Fibroblast of lung (primary cell): ENCODE measurements at regions not wholly inside any gene's neighbourhood (a gene's known extent, or its start where the extent isn't known, plus 50 kb on each side); places are given as distances from the start of the nearest gene placed in this dataset.

Experiments used
- DNase-seq, 2 donors: peaks; one replicate each; pipeline versions ENCODE4 v3.0.0 to v3.0.0-alpha.2; 2010; ENCODE audit warnings: low read depth in 2 of 2
- H2AFZ ChIP-seq: 2 replicates; pipeline ENCODE4 v1.5.1; 2012; ENCODE audit warnings: low read length, control low read depth, inconsistent platforms
- H3K27ac ChIP-seq: 2 replicates; pipeline ENCODE4 v1.5.1; 2011; ENCODE audit warnings: low read length, control low read depth; ENCODE audit not compliant: insufficient read depth
- H3K27me3 ChIP-seq: 2 replicates; pipeline ENCODE4 v1.5.1; 2011; ENCODE audit warnings: mild to moderate bottlenecking, low read length; ENCODE audit not compliant: control insufficient read depth, insufficient read depth
- H3K36me3 ChIP-seq: 2 replicates; pipeline ENCODE4 v1.5.1; 2011; ENCODE audit warnings: low read length; ENCODE audit not compliant: control insufficient read depth, insufficient read depth
- H3K4me1 ChIP-seq: 2 replicates; pipeline ENCODE4 v1.5.1; 2011; ENCODE audit warnings: low read length; ENCODE audit not compliant: control insufficient read depth, insufficient read depth; ENCODE audit errors: extremely low read depth
- H3K4me2 ChIP-seq: 2 replicates; pipeline ENCODE4 v1.5.1; 2011; ENCODE audit warnings: low read length, control low read depth; ENCODE audit not compliant: insufficient read depth; ENCODE audit errors: extremely low read depth
- H3K4me3 ChIP-seq, 4 experiments: fragments of 200-600 bp in 1 of 4; sonication (generic) in 1 of 4; replicated peaks in 1 of 4; 2 replicates each; pipeline ENCODE4 v1.5.1; 2011 to 2016; ENCODE audit warnings: low read length in 4 of 4, low read depth in 3 of 4, mild to moderate bottlenecking in 3 of 4, control low read depth in 2 of 4, inconsistent platforms in 1 of 4, mixed read lengths in 1 of 4; ENCODE audit not compliant: insufficient read depth in 1 of 4; ENCODE audit errors: control extremely low read depth in 1 of 4
- H3K79me2 ChIP-seq: 2 replicates; pipeline ENCODE4 v1.5.1; 2012; ENCODE audit warnings: mild to moderate bottlenecking, low read length, inconsistent platforms; ENCODE audit not compliant: control insufficient read depth, insufficient read depth
- H3K9ac ChIP-seq: 2 replicates; pipeline ENCODE4 v1.5.1; 2011; ENCODE audit warnings: mild to moderate bottlenecking, low read length, control low read depth; ENCODE audit not compliant: insufficient read depth
- H3K9me3 ChIP-seq: 2 replicates; pipeline ENCODE4 v1.5.1; 2012; ENCODE audit warnings: low read depth, low read length; ENCODE audit not compliant: control insufficient read depth, insufficient read depth
- H4K20me1 ChIP-seq: 2 replicates; pipeline ENCODE4 v1.5.1; 2011; ENCODE audit warnings: low read length; ENCODE audit not compliant: control insufficient read depth, insufficient read depth; ENCODE audit errors: extremely low read depth
- EZH2 ChIP-seq: IDR thresholded peaks from 2 replicates; pipeline ENCODE4 v1.5.1; 2012; ENCODE audit warnings: low read length, control low read depth, mild to moderate bottlenecking; ENCODE audit errors: missing control alignments
- TF ChIP-seq, protein P1 (sequence below), 2 donors: IDR thresholded peaks in 1 of 2; conservative IDR thresholded peaks in 1 of 2; 1 replicate in 1 of 2; 2 replicates in 1 of 2; pipeline ENCODE4 v1.5.1; 2011 to 2012; ENCODE audit warnings: low read length in 2 of 2, control low read depth in 1 of 2, inconsistent platforms in 1 of 2, low read depth in 1 of 2, mild to moderate bottlenecking in 1 of 2

DNA sequence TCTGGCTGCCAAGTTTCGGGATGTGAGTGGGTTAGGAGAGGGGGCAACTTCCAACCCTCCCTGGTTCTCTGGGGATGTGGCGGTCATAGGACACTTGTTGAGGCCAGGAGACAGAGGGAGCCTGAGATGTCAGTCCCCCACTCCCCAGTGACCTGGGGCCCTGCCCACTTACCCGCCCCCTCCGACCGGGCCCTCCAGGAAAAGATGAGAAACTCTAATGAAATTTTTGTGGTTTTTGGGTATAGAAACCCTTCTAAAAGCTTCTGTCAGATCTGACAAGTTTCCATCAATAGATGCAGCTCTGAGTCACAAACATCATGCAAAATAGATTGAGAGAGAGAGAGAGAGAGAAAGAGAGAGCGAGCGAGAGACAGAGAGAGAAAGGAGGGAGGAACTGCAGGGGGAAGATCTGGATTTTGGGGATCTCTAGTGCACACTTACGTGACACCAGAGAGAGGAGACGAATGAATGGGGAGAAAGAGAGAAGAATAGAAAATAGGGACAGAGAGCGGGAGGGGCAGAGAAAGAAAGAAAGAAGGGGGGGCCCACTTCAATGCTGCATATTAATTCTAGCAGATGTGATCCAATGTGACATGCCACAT is 94.0 kb downstream of the PTPRS start:
- peaks cover 10% of the 10 kb centered on the region for H3K36me3 ChIP-seq
- H3K9me3 ChIP-seq: no peaks in the 10 kb centered on the region
- H3K4me1 ChIP-seq: no peaks in the 10 kb centered on the region
- H3K79me2 ChIP-seq: no peaks in the 10 kb centered on the region
- no peak overlapping the region for H2AFZ ChIP-seq
- H4K20me1 ChIP-seq: no peaks in the 10 kb centered on the region
- no peak overlapping the region for H3K27ac ChIP-seq
- TF ChIP-seq, protein P1, sequence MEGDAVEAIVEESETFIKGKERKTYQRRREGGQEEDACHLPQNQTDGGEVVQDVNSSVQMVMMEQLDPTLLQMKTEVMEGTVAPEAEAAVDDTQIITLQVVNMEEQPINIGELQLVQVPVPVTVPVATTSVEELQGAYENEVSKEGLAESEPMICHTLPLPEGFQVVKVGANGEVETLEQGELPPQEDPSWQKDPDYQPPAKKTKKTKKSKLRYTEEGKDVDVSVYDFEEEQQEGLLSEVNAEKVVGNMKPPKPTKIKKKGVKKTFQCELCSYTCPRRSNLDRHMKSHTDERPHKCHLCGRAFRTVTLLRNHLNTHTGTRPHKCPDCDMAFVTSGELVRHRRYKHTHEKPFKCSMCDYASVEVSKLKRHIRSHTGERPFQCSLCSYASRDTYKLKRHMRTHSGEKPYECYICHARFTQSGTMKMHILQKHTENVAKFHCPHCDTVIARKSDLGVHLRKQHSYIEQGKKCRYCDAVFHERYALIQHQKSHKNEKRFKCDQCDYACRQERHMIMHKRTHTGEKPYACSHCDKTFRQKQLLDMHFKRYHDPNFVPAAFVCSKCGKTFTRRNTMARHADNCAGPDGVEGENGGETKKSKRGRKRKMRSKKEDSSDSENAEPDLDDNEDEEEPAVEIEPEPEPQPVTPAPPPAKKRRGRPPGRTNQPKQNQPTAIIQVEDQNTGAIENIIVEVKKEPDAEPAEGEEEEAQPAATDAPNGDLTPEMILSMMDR (conservative IDR thresholded peaks at IDR 0.05 in 1 of 2, IDR thresholded peaks at IDR 0.05 in 1 of 2; ENCODE audit: low read depth in 1 of 2, low read length in 2 of 2): no peak
- TF ChIP-seq EZH2: no peak
- no peak overlapping the region for H3K4me2 ChIP-seq
- peak in 1 of 2 donors; percentile 27 for DNase-seq
- no peak overlapping the region for H3K9ac ChIP-seq
- no peak overlapping the region for H3K4me3 ChIP-seq
- no peaks in the 10 kb centered on the region for H3K27me3 ChIP-seq

DNA sequence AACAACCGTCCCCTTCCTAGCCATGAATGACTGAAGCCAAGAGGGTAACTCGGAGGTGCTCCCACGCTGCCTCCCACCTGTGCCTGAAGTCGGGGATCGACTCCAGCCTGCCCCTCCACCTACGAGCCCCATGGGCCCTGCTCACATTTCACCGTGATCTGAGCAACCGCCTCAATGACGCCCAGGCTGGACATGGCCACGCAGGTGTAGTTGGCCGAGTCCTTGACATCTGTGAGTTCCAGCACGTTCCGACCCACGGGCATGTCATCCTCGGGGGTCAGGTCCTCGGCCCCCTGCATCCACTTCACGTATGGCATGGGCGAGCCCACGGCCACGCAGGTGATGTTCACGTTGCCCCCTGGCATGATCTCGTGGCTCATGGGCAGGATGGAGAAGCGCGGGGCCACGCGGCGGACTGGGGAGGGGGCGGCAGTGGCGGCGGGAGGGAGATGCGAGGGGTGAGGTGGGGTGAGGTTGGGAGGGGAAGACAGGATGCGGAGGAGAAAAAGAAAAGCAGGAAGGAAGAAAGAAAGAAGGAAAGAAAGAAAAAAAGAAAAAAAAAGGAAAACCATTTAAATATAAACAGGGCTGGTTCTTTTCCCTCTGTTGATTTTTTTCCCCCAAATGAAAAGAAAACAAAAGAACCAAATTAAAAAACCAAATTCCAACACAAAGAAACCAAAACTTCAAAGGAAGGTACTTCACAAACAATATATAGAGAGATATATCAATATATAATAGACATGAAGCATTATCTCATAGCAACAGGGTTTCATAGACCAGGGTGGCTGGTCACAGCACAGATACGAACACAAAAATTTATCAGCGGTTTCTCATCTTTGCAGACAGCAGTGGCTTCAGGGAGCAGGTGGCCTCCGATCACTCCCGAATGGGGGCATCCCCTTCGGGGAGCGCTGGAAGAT is 94.7 kb downstream of the PTPRS start:
- TF ChIP-seq EZH2: no peak
- TF ChIP-seq, protein P1 (conservative IDR thresholded peaks at IDR 0.05 in 1 of 2, IDR thresholded peaks at IDR 0.05 in 1 of 2; ENCODE audit: low read depth in 1 of 2, low read length in 2 of 2): no peak
- Histone ChIP-seq H3K4me2 (no peak overlapping the region), H3K4me3 (no peak overlapping the region), H3K79me2 (no peaks in the 10 kb centered on the region), H3K27ac (no peak overlapping the region), H3K9me3 (no peaks in the 10 kb centered on the region), H3K4me1 (no peaks in the 10 kb centered on the region), H3K36me3 (peaks cover 10% of the 10 kb centered on the region), H3K27me3 (no peaks in the 10 kb centered on the region), H4K20me1 (no peaks in the 10 kb centered on the region), H3K9ac (no peak overlapping the region), H2AFZ (no peak overlapping the region)
- no peak for DNase-seq

DNA sequence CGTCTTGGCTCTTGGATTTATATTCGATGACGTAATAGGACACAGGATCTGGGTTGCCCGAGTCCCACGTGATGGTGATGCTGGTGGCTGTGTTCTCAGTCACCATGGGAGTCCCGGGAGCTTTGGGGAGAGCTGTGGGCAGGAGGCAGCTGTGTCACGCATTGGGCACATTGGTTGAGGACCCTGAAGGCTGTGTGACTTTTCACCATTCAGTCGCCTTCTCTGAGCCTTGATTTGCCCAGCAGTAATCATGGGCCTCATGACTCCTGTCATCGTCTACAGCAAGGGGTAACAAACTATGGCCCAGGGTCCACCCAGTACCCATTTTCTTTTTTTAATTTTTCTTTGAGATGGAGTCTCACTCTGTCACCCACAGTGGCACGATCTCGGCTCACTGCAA is 96.3 kb downstream of the PTPRS start:
- H3K27ac ChIP-seq: no peak overlapping the region
- DNase-seq: no peak
- H3K4me2 ChIP-seq: no peak overlapping the region
- no peaks in the 10 kb centered on the region for H3K4me1 ChIP-seq
- no peaks in the 10 kb centered on the region for H3K9me3 ChIP-seq
- peaks cover 10% of the 10 kb centered on the region for H3K36me3 ChIP-seq
- no peak for TF ChIP-seq EZH2
- TF ChIP-seq, protein P1 (conservative IDR thresholded peaks at IDR 0.05 in 1 of 2, IDR thresholded peaks at IDR 0.05 in 1 of 2; ENCODE audit: low read depth in 1 of 2, low read length in 2 of 2): no peak
- H2AFZ ChIP-seq: no peak overlapping the region
- H4K20me1 ChIP-seq: no peaks in the 10 kb centered on the region
- no peak overlapping the region for H3K9ac ChIP-seq
- no peak overlapping the region for H3K4me3 ChIP-seq
- no peaks in the 10 kb centered on the region for H3K27me3 ChIP-seq
- no peaks in the 10 kb centered on the region for H3K79me2 ChIP-seq
